HG02884 (cell line): ENCODE measurements at regions not wholly inside any gene's neighbourhood (a gene's known extent, or its start where the extent isn't known, plus 50 kb on each side); places are given as distances from the start of the nearest gene placed in this dataset.

ENCODE experiments used
- ATAC-seq: cut with Tn5 transposase; IDR thresholded peaks from one replicate; pipeline ENCODE4 v1.9.1; 2021; ENCODE audit warnings: mild to moderate bottlenecking, moderate library complexity; ENCODE audit not compliant: unreplicated experiment

GRCh38 chr5:110341836-110342235, 384.6 kb downstream of the TMEM232 start:
- no peak for ATAC-seq

GRCh38 chr5:110342683-110343082, 383.8 kb downstream of the TMEM232 start:
- ATAC-seq, result no peak

- ATAC-seq, result no peak
These were observed 382.9 kb downstream of the TMEM232 start for GRCh38 chr5:110343616-110344015.

- no peak for ATAC-seq
These were observed 380.8 kb downstream of the TMEM232 start for GRCh38 chr5:110345623-110346022.

- ATAC-seq, result no peak
These were observed 379.5 kb downstream of the TMEM232 start for GRCh38 chr5:110346893-110347358.

- ATAC-seq, result no peak
These were observed 378.7 kb downstream of the TMEM232 start for GRCh38 chr5:110347781-110348180.

- ATAC-seq, result no peak
These were observed 375.0 kb downstream of the TMEM232 start for GRCh38 chr5:110351430-110351829.

GRCh38 chr5:110354311-110354710, 372.2 kb downstream of the TMEM232 start:
- ATAC-seq, result no peak

GRCh38 chr5:110354915-110355644, 371.4 kb downstream of the TMEM232 start:
- ATAC-seq, result no peak

- ATAC-seq, result no peak
These were observed 369.8 kb downstream of the TMEM232 start for GRCh38 chr5:110356677-110357076.

GRCh38 chr5:110359221-110359620, 367.2 kb downstream of the TMEM232 start:
- no peak for ATAC-seq

GRCh38 chr5:110361471-110361870, 365.0 kb downstream of the TMEM232 start:
- ATAC-seq, result no peak

GRCh38 chr5:110362261-110362660, 364.2 kb downstream of the TMEM232 start:
- no peak for ATAC-seq

GRCh38 chr5:110366716-110367115, 359.8 kb downstream of the TMEM232 start:
- no peak for ATAC-seq
